ENCODE measurements at regions not wholly inside any gene's neighbourhood (a gene's known extent, or its start where the extent isn't known, plus 50 kb on each side); places are given as distances from the start of the nearest gene placed in this dataset.

GRCh38 chr6:25012657-25013056, 76.9 kb upstream of the RIPOR2 start:
- FAIRE-seq (no peak), DNase-seq (ENCODE audit: low spot score) (no peak)

DNA sequence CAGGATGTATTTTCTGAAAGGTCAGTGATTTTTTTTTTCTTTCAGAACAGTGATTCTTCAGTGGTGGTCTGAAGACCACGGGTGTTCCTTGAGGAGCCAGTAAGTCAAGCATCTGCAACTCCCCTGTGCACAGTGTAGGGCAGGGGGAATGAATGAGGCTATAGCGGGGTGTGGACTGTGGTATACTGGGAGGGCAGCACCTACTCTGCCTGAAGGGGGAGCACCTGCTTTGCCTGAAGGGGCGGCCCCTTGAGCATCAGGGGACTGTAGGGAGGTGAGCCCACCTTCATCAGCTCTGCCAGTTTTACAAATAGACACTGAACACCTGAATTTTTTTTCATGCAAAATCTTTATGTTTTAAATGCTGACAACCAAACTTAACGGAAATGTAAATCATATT, 77.5 kb upstream of the RIPOR2 start:
- DNase-seq (ENCODE audit: low spot score) (no peak), FAIRE-seq (no peak)

- DNase-seq (ENCODE audit: low spot score) (no peak), FAIRE-seq (no peak)
Observed at GRCh38 chr6:25014369-25014768, 78.6 kb upstream of the RIPOR2 start.

GRCh38 chr6:25014791-25015560, 79.2 kb upstream of the RIPOR2 start:
- FAIRE-seq (no peak), DNase-seq (ENCODE audit: low spot score) (no peak)

DNA sequence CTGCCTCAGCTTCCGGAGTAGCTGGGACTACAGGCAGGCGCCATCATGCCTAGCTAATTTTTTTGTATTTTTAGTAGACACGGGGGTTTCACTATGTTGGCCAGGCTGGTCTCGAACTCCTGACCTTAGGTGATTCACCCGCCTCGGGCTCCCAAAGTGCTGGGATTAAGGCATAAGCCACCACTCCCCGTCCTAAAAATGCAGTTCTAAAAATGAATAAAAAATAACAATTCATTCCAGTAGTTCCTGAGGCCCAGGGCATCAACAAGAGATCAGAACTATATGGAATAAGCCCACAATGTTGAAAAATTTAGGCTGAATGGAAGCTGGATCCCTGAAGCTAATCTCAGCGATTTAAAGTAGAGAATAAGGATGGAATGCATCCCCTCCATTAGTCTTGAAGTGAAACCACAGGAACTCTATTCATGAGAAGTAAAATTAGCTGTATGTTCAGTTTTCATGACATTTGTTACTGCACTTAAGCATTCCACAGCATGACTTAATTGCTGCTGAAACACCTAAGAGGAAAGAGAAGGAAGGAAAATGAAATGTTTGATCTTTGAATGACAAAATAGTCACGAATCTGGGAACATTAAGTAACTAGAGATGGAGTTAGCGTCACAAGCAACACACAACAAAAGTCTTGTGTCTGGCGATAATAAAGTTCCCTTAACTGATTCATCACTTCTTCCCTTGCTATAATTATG, 80.4 kb upstream of the RIPOR2 start:
- DNase-seq (ENCODE audit: low spot score) (no peak), FAIRE-seq (no peak)

GRCh38 chr6:25017486-25017885, 81.7 kb upstream of the RIPOR2 start:
- FAIRE-seq (no peak), DNase-seq (ENCODE audit: low spot score) (no peak)

GRCh38 chr6:25017932-25018567, 82.3 kb upstream of the RIPOR2 start:
- DNase-seq (ENCODE audit: low spot score) (no peak), FAIRE-seq (no peak)

- DNase-seq (ENCODE audit: low spot score) (no peak), FAIRE-seq (no peak)
Observed at GRCh38 chr6:25018568-25018954, 82.8 kb upstream of the RIPOR2 start.

GRCh38 chr6:25022140-25022553, 86.4 kb upstream of the RIPOR2 start:
- FAIRE-seq, result no peak
- DNase-seq (ENCODE audit: low spot score), result no peak

GRCh38 chr6:25023781-25024180, 88.0 kb upstream of the RIPOR2 start:
- DNase-seq (ENCODE audit: low spot score), result no peak
- FAIRE-seq, result no peak

DNA sequence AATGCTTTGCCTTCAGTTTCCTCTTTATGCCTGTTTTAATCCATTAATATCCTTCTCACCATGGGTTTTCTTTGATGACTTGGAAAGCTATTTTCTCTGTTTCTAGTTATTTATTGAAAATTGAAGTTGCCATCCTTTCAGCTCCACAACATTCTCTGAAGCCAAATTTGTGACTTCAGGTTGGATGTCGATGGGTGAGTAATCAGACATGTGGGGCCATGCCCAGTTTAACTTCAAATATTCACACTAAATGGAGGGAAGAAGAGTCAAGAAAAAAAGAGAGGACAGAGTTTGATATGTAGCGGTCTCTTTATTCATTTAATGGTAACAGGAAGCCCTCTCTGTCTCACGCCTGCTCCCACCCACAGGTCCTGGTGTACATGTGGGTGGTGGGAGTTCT, 89.1 kb upstream of the RIPOR2 start:
- FAIRE-seq, result no peak
- DNase-seq (ENCODE audit: low spot score), result no peak

GRCh38 chr6:25025248-25025918, 89.6 kb upstream of the RIPOR2 start:
- no peak for FAIRE-seq
- no peak for DNase-seq (ENCODE audit: low spot score)

DNA sequence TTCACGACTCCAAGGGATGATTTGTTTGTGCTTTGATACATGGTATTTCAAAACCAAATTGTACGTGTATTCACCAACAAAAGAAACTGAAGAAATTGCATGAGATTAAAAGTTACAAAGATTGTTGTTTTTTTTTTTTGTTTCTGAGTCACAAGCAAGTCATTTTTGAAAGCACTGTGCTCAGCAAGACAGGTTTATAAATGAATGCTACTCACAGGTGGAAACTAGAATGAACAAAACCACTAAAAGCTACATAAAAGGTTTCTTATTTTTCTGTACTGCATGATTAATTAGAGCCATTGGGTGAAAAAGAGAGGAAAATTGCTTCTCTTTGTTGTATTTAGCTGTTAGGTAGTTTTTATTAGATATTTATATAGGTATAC, 90.2 kb upstream of the RIPOR2 start:
- FAIRE-seq, result no peak
- DNase-seq (ENCODE audit: low spot score), result no peak

DNA sequence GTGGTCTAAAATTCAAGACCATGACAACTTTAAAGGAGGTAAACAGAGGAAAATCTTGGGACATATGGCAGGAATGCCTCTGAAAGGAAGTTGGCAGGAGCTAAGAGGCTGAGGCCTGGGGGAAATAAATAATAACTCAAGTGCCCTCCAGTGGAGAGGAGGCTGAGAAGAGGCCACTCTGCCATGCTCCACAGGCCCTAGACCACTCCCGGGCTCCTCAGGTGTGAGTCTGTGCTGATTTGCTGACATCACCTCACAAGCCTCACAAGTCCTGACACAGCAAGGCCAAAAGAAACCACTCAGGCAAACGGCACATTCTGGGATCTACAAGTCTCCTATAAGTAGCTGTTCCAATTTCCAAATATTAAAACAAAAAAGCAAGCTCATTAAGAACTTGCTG, 91.0 kb upstream of the RIPOR2 start:
- no peak for FAIRE-seq
- DNase-seq (ENCODE audit: low spot score), result no peak

DNA sequence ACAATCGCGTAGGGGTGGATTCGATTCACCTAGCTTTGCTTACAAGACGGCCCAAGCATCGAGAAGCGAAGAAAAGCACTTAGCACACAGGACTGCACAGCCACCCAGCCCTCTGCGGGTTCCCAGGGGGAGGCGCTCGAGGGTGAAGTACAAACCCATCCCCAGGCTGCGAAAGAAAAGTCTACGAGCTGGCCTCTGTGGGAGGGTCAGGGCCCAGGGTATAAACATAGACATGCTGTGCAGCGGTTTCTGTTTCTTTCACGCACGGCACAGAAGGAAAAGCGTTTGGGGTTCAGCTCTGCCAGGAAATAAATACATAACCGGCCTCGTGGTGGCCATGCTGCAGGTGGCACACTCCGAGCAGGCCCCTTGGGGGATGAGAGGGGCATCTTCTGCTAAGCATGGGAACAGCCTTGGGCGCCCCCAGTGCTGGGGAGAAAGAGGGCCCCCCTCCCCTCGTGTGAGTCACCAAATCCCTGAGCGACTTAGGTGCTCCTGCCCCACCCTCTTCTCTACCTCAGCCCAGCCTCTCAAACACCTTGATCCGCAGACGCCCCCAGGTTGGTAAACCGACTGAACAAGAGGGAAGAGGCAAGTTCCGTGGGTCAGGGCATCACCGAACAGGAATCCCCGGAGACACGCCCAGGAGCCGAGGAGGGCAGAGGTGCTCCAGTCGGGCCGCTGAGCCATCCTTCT, 91.6 kb upstream of the RIPOR2 start:
- no peak for FAIRE-seq
- DNase-seq (ENCODE audit: low spot score), result no peak

- no peak for FAIRE-seq
Observed at GRCh38 chr6:25028328-25028727, 92.6 kb upstream of the RIPOR2 start.

DNA sequence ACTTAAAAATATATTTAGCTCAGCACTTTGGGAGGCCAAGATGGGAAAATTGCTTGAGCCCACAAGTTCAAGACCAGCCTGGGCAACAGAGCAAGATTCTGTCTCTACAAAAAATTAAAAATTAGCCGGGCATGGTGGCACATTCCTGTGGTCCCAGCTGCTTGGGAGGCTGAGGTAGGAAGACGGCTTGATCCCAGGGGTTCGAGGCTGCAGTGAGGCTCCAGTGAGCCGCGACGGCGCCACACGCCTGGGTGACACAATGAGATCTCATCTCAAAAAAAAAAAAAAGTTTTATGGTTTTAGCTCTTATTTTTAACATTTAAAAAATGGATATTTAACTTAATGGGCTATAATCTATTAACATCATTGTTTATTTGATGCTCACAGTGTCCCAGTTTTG, 97.2 kb upstream of the RIPOR2 start:
- FAIRE-seq, result no peak
- no peak for DNase-seq (ENCODE audit: low spot score)

More at GRCh38 chr6:25028328-25028727, 92.6 kb upstream of the RIPOR2 start:
- DNase-seq (ENCODE audit: low spot score), result no peak

DNA sequence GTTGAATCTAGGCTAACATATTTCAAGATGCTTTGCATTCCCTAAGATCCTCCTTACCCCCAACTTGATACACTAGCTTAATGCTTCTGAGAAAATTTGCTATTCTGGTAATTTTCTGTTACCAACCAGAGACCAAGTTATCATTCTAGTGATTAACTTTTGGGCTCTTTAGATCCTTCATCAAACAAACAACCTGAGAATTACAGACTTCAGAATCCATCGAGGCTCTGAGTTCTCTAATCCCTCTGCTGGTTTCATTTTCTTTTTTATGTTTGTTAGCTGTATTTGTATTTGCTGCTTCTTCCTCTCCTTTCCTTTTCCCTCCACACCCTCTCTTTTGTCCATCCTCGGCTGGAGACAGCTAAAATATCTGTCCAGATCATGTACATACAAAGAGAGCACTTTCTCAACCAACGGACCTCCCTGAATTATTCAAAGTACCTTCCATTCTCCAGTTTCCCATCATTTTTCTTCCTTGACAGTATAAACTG, 98.7 kb upstream of the RIPOR2 start:
- DNase-seq (ENCODE audit: low spot score) (no peak), FAIRE-seq (no peak)

- FAIRE-seq (no peak), DNase-seq (ENCODE audit: low spot score) (no peak)
Observed at GRCh38 chr6:25035174-25035511, 99.4 kb upstream of the RIPOR2 start.

DNA sequence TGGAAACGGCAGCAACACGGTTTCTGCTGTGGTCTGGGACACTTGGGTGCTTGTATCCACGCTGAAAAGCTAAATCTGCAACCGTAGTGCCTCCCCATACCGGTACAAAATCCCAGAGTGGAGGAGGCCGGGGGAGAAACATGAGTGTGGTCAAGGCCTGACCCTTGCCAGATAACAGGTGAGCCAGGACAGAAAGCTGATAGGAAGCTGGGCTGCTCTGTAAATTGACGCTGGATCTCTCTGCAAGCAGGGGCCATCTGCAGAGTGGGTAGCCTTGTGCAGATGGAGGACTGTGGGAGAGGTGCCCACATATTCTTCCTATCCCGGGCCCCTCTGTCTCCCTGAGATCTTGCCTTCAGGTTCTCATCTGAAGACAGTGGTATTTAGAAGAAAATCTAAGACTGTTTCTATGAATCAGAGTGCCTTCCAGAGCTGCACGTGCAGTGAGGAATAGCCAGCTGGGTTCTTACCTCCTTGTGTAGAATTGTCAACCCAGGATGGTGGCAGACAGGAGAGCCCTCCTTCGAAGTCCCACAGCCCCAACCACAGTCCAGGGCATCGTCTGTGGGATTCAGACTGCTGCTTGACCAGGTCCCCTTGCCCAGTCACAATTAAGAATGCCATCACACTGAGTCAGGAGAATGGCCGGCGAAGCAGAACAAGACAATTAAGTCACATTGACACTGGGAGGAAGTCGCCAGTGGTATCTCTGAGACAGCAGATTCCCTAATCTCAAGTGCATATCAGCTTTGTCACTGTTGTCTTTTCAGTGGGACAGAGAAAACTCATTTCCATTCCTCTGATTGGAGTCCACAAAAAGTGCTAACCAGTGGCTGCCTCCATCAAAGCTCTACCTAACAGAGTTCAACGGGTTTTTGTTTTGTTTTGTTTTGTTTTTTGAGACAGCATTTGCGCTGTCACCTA, 100.0 kb upstream of the RIPOR2 start:
- no peak for DNase-seq (ENCODE audit: low spot score)
- FAIRE-seq, result no peak

Measured in urothelium cell line (cell line).